Activated CD8-positive, alpha-beta T cell treated with anti-CD3 and anti-CD28 coated beads for 36 hours (primary cell): ENCODE measurements at regions not wholly inside any gene's neighbourhood (a gene's known extent, or its start where the extent isn't known, plus 50 kb on each side); places are given as distances from the start of the nearest gene placed in this dataset.

Source experiments
- ATAC-seq: fragments of 200-7000 bp; cut with Tn5 transposase; one replicate; pipeline ENCODE4 v1.10.0; 2021; ENCODE audit warnings: mild to moderate bottlenecking, moderate library complexity
- CTCF ChIA-PET: fragments of 350-600 bp; sonication (Branson Sonifier 250); formaldehyde crosslinking; loops from one replicate; lab custom pipeline; 2021; ENCODE audit warnings: antibody characterized with exemption; lab: Charles Lee
- POLR2A ChIA-PET: fragments of 350-600 bp; sonication (Branson Sonifier 250); formaldehyde crosslinking; loops from one replicate; lab custom pipeline; 2021; ENCODE audit warnings: antibody characterized with exemption; lab: Charles Lee
- DNase-seq: peaks from one replicate; pipeline ENCODE4 v3.0.0-alpha.2; 2020
- H3K27ac Mint-ChIP-seq: one replicate; pipeline ENCODE4 v1.8.0; 2021; ENCODE audit warnings: mild to moderate bottlenecking, mixed read lengths
- H3K27me3 Mint-ChIP-seq: one replicate; pipeline ENCODE4 v1.8.0; 2021; ENCODE audit warnings: mixed read lengths
- H3K36me3 Mint-ChIP-seq: one replicate; pipeline ENCODE4 v1.8.0; 2021; ENCODE audit warnings: low read depth, mixed read lengths
- H3K4me1 Mint-ChIP-seq: one replicate; pipeline ENCODE4 v1.8.0; 2021; ENCODE audit warnings: low read depth, mixed read lengths
- H3K4me3 Mint-ChIP-seq: one replicate; pipeline ENCODE4 v1.8.0; 2021; ENCODE audit warnings: mild to moderate bottlenecking, moderate library complexity, mixed read lengths
- H3K9me3 Mint-ChIP-seq: one replicate; pipeline ENCODE4 v1.8.0; 2021; ENCODE audit warnings: mixed read lengths
- intact Hi-C: fragments of 100-400 bp; cut with micrococcal nuclease; formaldehyde crosslinking; loops from one replicate; pipeline ENCODE4 v1.10.0; 2022
- TF ChIP-seq, protein P1 (sequence below): fragments of 200-600 bp; IDR thresholded peaks from one replicate; pipeline ENCODE4 v1.8.0; 2022; ENCODE audit warnings: antibody characterized with exemption, mild to moderate bottlenecking

- H3K9me3 Mint-ChIP-seq = no peaks in the 10 kb centered on the region
- H3K27me3 Mint-ChIP-seq = peaks cover 4% of the 10 kb centered on the region
- intact Hi-C loops = no loop called here
- no peak overlapping the region for H3K4me3 Mint-ChIP-seq
- POLR2A ChIA-PET = no interaction called here
- TF ChIP-seq, protein P1, sequence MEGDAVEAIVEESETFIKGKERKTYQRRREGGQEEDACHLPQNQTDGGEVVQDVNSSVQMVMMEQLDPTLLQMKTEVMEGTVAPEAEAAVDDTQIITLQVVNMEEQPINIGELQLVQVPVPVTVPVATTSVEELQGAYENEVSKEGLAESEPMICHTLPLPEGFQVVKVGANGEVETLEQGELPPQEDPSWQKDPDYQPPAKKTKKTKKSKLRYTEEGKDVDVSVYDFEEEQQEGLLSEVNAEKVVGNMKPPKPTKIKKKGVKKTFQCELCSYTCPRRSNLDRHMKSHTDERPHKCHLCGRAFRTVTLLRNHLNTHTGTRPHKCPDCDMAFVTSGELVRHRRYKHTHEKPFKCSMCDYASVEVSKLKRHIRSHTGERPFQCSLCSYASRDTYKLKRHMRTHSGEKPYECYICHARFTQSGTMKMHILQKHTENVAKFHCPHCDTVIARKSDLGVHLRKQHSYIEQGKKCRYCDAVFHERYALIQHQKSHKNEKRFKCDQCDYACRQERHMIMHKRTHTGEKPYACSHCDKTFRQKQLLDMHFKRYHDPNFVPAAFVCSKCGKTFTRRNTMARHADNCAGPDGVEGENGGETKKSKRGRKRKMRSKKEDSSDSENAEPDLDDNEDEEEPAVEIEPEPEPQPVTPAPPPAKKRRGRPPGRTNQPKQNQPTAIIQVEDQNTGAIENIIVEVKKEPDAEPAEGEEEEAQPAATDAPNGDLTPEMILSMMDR = no peak
- ATAC-seq (no peak), DNase-seq (no peak)
- H3K4me1 Mint-ChIP-seq = no peaks in the 10 kb centered on the region
- CTCF ChIA-PET = interaction anchor here (0.7 kb wide), 1 partner anchor 325 kb away, joined by 3 read pairs; no protein-coding TSS in a partner anchor
- no peaks in the 10 kb centered on the region for H3K36me3 Mint-ChIP-seq
- no peak overlapping the region for H3K27ac Mint-ChIP-seq
Measured at GRCh38 chr11:45446434-45446833, 160.3 kb upstream of the SYT13 start.

GRCh38 chr11:45444796-45445195, 158.7 kb upstream of the SYT13 start:
- CTCF ChIA-PET = no interaction called here

GRCh38 chr11:45440111-45440510, 154.0 kb upstream of the SYT13 start:
- no peak for ATAC-seq
- Mint-ChIP-seq H3K4me1 (no peaks in the 10 kb centered on the region), H3K27me3 (peaks cover 6% of the 10 kb centered on the region), H3K4me3 (no peak overlapping the region), H3K27ac (no peak overlapping the region), H3K36me3 (no peaks in the 10 kb centered on the region), H3K9me3 (peaks cover 7% of the 10 kb centered on the region)
- ChIA-PET POLR2A (no interaction called here), CTCF (no interaction called here)
- TF ChIP-seq, protein P1 = no peak
- intact Hi-C loops = no loop called here
- no peak for DNase-seq

More at GRCh38 chr11:45444796-45445195, 158.7 kb upstream of the SYT13 start:
- intact Hi-C loops = no loop called here
- Mint-ChIP-seq H3K4me1 (no peaks in the 10 kb centered on the region), H3K27me3 (peaks cover 4% of the 10 kb centered on the region), H3K4me3 (no peak overlapping the region), H3K27ac (no peak overlapping the region), H3K9me3 (peaks cover 2% of the 10 kb centered on the region), H3K36me3 (no peaks in the 10 kb centered on the region)
- peak; percentile 45 for ATAC-seq
- POLR2A ChIA-PET = interaction anchor here (0.6 kb wide), 1 partner anchor 137 kb away, joined by 3 read pairs; no protein-coding TSS in a partner anchor
- DNase-seq = peak; percentile 32
- TF ChIP-seq, protein P1 = no peak

DNA sequence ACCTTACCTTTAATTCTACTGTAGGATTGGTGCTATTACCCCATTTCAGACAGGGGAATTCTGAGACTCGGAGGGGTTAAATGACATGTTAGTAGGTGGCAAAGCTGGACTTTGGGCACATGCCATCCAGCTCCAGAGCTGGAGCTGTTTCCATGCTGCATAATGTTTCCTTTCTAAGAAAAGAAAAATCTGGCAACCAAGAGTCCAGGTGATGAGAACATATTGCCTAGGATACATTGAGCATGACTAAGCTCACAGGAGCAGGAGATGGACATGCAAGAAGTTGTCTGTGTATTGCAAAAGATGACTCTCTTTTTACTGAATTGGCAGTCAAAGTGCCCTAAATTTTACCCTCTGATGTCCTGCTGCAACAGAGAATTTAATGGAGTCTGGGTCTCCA, 150.8 kb upstream of the SYT13 start:
- ChIA-PET POLR2A (no interaction called here), CTCF (no interaction called here)
- no peak for ATAC-seq
- TF ChIP-seq, protein P1 = no peak
- Mint-ChIP-seq H3K4me3 (no peak overlapping the region), H3K4me1 (no peaks in the 10 kb centered on the region), H3K27me3 (peaks cover 5% of the 10 kb centered on the region), H3K9me3 (peaks cover 7% of the 10 kb centered on the region), H3K27ac (no peak overlapping the region), H3K36me3 (no peaks in the 10 kb centered on the region)
- DNase-seq = no peak
- intact Hi-C loops = no loop called here

- intact Hi-C loops = no loop called here
- POLR2A ChIA-PET = no interaction called here
- peaks cover 7% of the 10 kb centered on the region for H3K9me3 Mint-ChIP-seq
Measured at GRCh38 chr11:45436118-45436517, 150.0 kb upstream of the SYT13 start.

More at GRCh38 chr11:45436118-45436517, 150.0 kb upstream of the SYT13 start:
- ATAC-seq (no peak), DNase-seq (no peak)
- H3K4me3 Mint-ChIP-seq = no peak overlapping the region
- no peak overlapping the region for H3K27ac Mint-ChIP-seq
- no peaks in the 10 kb centered on the region for H3K4me1 Mint-ChIP-seq
- peaks cover 5% of the 10 kb centered on the region for H3K27me3 Mint-ChIP-seq
- CTCF ChIA-PET = no interaction called here
- TF ChIP-seq, protein P1 = no peak
- H3K36me3 Mint-ChIP-seq = no peaks in the 10 kb centered on the region
